Adipocyte (in vitro differentiated cells): ENCODE measurements at regions not wholly inside any gene's neighbourhood (a gene's known extent, or its start where the extent isn't known, plus 50 kb on each side); places are given as distances from the start of the nearest gene placed in this dataset.

Source experiments
- DNase-seq: peaks from one replicate; pipeline ENCODE4 v3.0.0-alpha.2; 2015; ENCODE audit warnings: low read depth
- H3K27me3 ChIP-seq: replicated peaks from 2 replicates; pipeline ENCODE4 v1.7.0; 2013; ENCODE audit warnings: mild to moderate bottlenecking, low read length, moderate library complexity; ENCODE audit not compliant: control insufficient read depth, insufficient read depth
- H3K36me3 ChIP-seq: 2 replicates; pipeline ENCODE4 v1.7.0; 2013; ENCODE audit warnings: low read length, mild to moderate bottlenecking, moderate library complexity; ENCODE audit not compliant: control insufficient read depth, insufficient read depth, severe bottlenecking
- H3K4me1 ChIP-seq: 2 replicates; pipeline ENCODE4 v1.7.0; 2013; ENCODE audit warnings: mild to moderate bottlenecking, low read length, moderate library complexity; ENCODE audit not compliant: control insufficient read depth, insufficient read depth
- H3K4me3 ChIP-seq: 2 replicates; pipeline ENCODE4 v1.7.0; 2013; ENCODE audit warnings: mild to moderate bottlenecking, low read length, moderate library complexity
- H3K9ac ChIP-seq: 2 replicates; pipeline ENCODE4 v1.7.0; 2013; ENCODE audit warnings: mild to moderate bottlenecking, low read length, moderate library complexity
- H3K9me3 ChIP-seq: 2 replicates; pipeline ENCODE4 v1.7.0; 2013; ENCODE audit warnings: mild to moderate bottlenecking, low read length, moderate library complexity; ENCODE audit not compliant: control insufficient read depth

DNA sequence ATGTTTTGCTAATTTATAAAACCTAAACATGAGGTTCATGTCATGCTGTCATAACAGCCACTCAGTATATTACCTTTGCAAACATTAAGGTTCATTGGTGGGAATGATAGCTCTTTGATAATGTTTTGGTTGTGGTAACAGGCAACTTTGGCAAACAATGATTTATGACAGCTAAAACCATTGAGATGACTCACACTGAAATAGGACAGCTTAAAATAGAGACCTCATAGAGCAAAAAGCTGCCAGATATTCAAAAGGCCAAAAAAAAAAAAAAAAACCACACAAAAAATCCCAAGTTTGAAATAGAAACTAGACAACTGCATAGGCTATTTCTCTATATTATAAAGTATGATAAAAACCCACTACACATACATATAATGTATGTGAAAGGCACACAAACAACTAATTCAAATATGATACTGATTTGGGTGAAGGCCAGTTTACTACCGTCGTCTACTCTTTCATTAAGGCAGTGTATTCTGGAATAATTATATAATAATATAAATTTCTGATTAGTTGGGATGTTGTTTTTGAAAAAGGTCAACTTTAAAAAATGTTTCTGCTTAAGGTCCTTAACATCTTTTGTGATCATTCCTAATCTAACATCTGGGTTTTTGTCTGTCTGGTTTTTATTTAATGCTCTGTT is 646.0 kb upstream of the PITX2 start:
- Histone ChIP-seq H3K9me3 (no peaks in the 10 kb centered on the region), H3K27me3 (no peaks in the 10 kb centered on the region), H3K4me3 (peak overlapping the region; percentile 39), H3K9ac (no peak overlapping the region), H3K36me3 (no peaks in the 10 kb centered on the region), H3K4me1 (peaks cover 11% of the 10 kb centered on the region)
- peak; percentile 63 for DNase-seq

- no peaks in the 10 kb centered on the region for H3K27me3 ChIP-seq
- no peaks in the 10 kb centered on the region for H3K9me3 ChIP-seq
- no peak overlapping the region for H3K9ac ChIP-seq
- peaks cover 11% of the 10 kb centered on the region for H3K4me1 ChIP-seq
- H3K4me3 ChIP-seq = peak overlapping the region; percentile 39
- H3K36me3 ChIP-seq = no peaks in the 10 kb centered on the region
- DNase-seq = no peak
Observed at GRCh38 chr4:111269439-111269838, 646.6 kb upstream of the PITX2 start.

- Histone ChIP-seq H3K27me3 (no peaks in the 10 kb centered on the region), H3K9ac (no peak overlapping the region), H3K4me1 (peaks cover 10% of the 10 kb centered on the region), H3K36me3 (no peaks in the 10 kb centered on the region), H3K9me3 (no peaks in the 10 kb centered on the region), H3K4me3 (no peak overlapping the region)
- peak; percentile 21 for DNase-seq
Observed at GRCh38 chr4:111274060-111274459, 651.2 kb upstream of the PITX2 start.

GRCh38 chr4:111274486-111274885 is 651.6 kb upstream of the PITX2 start:
- no peaks in the 10 kb centered on the region for H3K36me3 ChIP-seq
- H3K27me3 ChIP-seq = no peaks in the 10 kb centered on the region
- no peak overlapping the region for H3K9ac ChIP-seq
- no peaks in the 10 kb centered on the region for H3K9me3 ChIP-seq
- peaks cover 5% of the 10 kb centered on the region for H3K4me1 ChIP-seq
- H3K4me3 ChIP-seq = no peak overlapping the region
- DNase-seq = peak; percentile 89

GRCh38 chr4:111281219-111281618 is 658.3 kb upstream of the PITX2 start:
- Histone ChIP-seq H3K27me3 (no peaks in the 10 kb centered on the region), H3K4me1 (no peaks in the 10 kb centered on the region), H3K9ac (no peak overlapping the region), H3K36me3 (no peaks in the 10 kb centered on the region), H3K4me3 (no peak overlapping the region), H3K9me3 (no peaks in the 10 kb centered on the region)
- no peak for DNase-seq

DNA sequence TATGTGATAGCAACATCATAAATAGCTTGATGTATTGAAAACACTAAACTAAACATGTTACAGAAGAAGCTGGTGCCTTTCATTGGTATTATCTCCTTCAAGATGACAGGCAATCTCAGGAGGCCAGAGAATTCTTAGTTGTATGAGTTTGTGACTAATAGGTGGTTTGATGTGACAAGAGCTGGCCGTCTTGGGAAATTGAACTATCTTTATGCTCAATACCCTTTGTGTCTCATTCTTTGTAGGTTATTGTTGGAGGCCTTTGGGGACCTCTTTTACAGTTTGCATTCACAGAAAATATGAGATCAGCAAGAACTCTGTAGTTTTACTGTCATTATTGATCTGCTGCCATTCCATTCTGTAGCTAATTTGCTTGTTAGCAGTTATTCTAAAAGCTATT is 659.2 kb upstream of the PITX2 start:
- Histone ChIP-seq H3K9ac (no peak overlapping the region), H3K4me1 (no peaks in the 10 kb centered on the region), H3K9me3 (no peaks in the 10 kb centered on the region), H3K27me3 (no peaks in the 10 kb centered on the region), H3K36me3 (no peaks in the 10 kb centered on the region), H3K4me3 (no peak overlapping the region)
- no peak for DNase-seq

- Histone ChIP-seq H3K4me1 (no peaks in the 10 kb centered on the region), H3K9me3 (no peaks in the 10 kb centered on the region), H3K4me3 (no peak overlapping the region), H3K36me3 (no peaks in the 10 kb centered on the region), H3K9ac (no peak overlapping the region), H3K27me3 (no peaks in the 10 kb centered on the region)
- DNase-seq = peak; percentile 65
Observed at GRCh38 chr4:111283066-111283677, 660.3 kb upstream of the PITX2 start.

DNA sequence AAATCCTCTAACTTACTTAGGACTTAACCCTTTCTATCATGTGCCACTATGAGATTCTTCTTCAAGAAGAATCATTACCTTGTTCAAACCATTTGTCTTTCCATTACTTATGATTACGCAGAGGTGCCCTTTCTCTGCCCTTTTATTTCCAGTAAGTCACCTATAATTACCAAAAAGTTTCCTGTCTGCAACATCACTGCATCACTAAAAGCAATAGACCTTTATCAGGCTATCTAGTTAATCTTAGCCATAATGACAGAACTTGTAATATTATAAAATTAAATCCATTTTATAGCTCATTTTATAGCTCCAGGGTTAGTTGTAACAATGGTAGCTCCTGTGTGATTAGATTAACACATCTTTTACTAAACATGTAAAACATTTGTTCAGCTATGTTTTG is 673.6 kb upstream of the PITX2 start:
- H3K9me3 ChIP-seq = no peaks in the 10 kb centered on the region
- no peaks in the 10 kb centered on the region for H3K36me3 ChIP-seq
- H3K27me3 ChIP-seq = no peaks in the 10 kb centered on the region
- H3K9ac ChIP-seq = no peak overlapping the region
- H3K4me3 ChIP-seq = no peak overlapping the region
- no peak for DNase-seq
- H3K4me1 ChIP-seq = no peaks in the 10 kb centered on the region

DNA sequence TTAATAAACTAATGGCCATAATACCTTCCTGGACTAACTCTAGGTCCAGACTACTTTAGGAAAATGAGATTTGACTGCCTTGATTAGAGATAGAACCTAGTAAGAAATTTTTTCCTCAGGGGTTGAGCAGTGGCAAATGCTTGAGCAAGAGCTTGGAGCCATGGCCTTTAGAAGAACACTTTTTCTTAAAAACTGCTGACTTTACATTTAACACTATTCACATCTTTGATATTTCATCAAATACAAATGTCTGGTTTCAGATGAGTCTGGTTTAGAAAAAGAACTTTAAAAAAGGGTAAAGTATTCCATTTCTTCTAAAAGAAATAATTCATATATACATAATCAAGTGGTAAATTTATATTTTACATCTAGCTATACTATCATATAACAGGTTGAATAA is 680.9 kb upstream of the PITX2 start:
- no peaks in the 10 kb centered on the region for H3K9me3 ChIP-seq
- no peaks in the 10 kb centered on the region for H3K27me3 ChIP-seq
- no peak overlapping the region for H3K4me3 ChIP-seq
- no peaks in the 10 kb centered on the region for H3K4me1 ChIP-seq
- no peaks in the 10 kb centered on the region for H3K36me3 ChIP-seq
- H3K9ac ChIP-seq = no peak overlapping the region
- DNase-seq = no peak

GRCh38 chr4:111323496-111323895 is 700.6 kb upstream of the PITX2 start:
- no peaks in the 10 kb centered on the region for H3K36me3 ChIP-seq
- peak; percentile 73 for DNase-seq
- H3K4me1 ChIP-seq = no peaks in the 10 kb centered on the region

GRCh38 chr4:111323916-111324315 is 701.0 kb upstream of the PITX2 start:
- Histone ChIP-seq H3K4me3 (peak overlapping the region; percentile 39), H3K36me3 (no peaks in the 10 kb centered on the region), H3K9me3 (no peaks in the 10 kb centered on the region), H3K27me3 (no peaks in the 10 kb centered on the region), H3K9ac (no peak overlapping the region), H3K4me1 (no peaks in the 10 kb centered on the region)
- peak; percentile 36 for DNase-seq

More at GRCh38 chr4:111323496-111323895, 700.6 kb upstream of the PITX2 start:
- Histone ChIP-seq H3K4me3 (peak overlapping the region; percentile 39), H3K9ac (no peak overlapping the region), H3K9me3 (no peaks in the 10 kb centered on the region), H3K27me3 (no peaks in the 10 kb centered on the region)

- no peaks in the 10 kb centered on the region for H3K9me3 ChIP-seq
- H3K9ac ChIP-seq = no peak overlapping the region
- DNase-seq = no peak
- H3K4me3 ChIP-seq = no peak overlapping the region
- H3K36me3 ChIP-seq = no peaks in the 10 kb centered on the region
- no peaks in the 10 kb centered on the region for H3K27me3 ChIP-seq
- H3K4me1 ChIP-seq = no peaks in the 10 kb centered on the region
Observed at GRCh38 chr4:111326450-111326849, 703.6 kb upstream of the PITX2 start.
